Sigmoid colon (tissue), 4 donors: ENCODE measurements at regions not wholly inside any gene's neighbourhood (a gene's known extent, or its start where the extent isn't known, plus 50 kb on each side); places are given as distances from the start of the nearest gene placed in this dataset.

Experiments
- CTCF ChIP-seq, 4 experiments: fragments of 450-650 bp in 3 of 4; fragments of 200-600 bp in 1 of 4; IDR thresholded peaks; one replicate each; pipeline ENCODE4 v1.5.1; 2016 to 2019; ENCODE audit warnings: antibody characterized with exemption in 4 of 4, mild to moderate bottlenecking in 3 of 4, moderate library complexity in 2 of 4
- EP300 ChIP-seq, 4 donors: sonication (generic); formaldehyde crosslinking; IDR thresholded peaks; one replicate each; pipeline ENCODE4 v1.6.1; 2017; ENCODE audit warnings: antibody characterized with exemption in 4 of 4
- POLR2A ChIP-seq, 2 donors: fragments of 450-650 bp; IDR thresholded peaks; one replicate each; pipeline ENCODE4 v1.6.1; 2016; ENCODE audit warnings: antibody characterized with exemption in 2 of 2, mild to moderate bottlenecking in 2 of 2, moderate library complexity in 2 of 2
- POLR2AphosphoS5 ChIP-seq, 4 donors: sonication (generic); formaldehyde crosslinking; IDR thresholded peaks; one replicate each; pipeline ENCODE4 v1.6.1; 2017; ENCODE audit warnings: antibody characterized with exemption in 4 of 4

GRCh38 chr4:38193236-38193863 lies 233.2 kb downstream of the PTTG2 start:
- TF ChIP-seq CTCF (IDR thresholded peaks at IDR 0.05) (no peak), POLR2A (IDR thresholded peaks at IDR 0.05) (no peak), POLR2AphosphoS5 (IDR thresholded peaks at IDR 0.05) (no peak), EP300 (IDR thresholded peaks at IDR 0.05) (no peak)
